ENCODE measurements at regions not wholly inside any gene's neighbourhood (a gene's known extent, or its start where the extent isn't known, plus 50 kb on each side); places are given as distances from the start of the nearest gene placed in this dataset.

DNA sequence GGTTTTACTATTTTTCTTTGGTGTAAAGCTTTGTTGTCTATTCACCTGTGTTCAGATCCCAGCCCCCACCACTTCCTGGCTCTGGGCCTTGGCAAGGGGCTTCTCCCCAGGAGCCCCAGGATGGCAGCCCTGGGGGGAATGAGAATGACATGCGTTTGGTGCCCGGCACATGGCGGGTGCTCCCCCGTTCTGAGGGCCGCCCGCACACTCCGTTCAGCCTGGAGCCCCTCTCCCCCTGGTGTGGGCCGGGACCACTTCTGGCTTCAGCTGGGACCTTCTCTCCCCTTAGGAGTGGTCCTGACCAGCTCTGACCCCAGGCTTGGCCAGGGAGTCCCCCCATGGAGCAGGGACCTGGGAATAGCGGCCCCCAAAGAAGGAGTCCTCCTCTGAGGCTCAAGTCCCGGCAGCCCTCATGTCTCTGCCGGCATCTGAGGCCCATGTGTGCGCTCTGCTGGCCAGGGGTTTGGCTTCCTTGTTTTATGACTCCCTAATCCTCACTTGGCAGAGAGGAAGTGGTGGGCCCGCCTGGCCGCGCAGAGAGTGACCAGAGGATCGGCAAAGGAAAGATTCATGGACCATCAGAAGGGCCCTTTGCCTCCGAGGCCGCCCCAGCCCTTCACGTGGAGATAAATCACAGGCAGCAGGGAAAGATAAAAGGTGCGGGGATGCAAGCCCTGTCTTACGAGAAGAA is 57.0 kb upstream of the LMX1B start:
- POLR2A ChIA-PET: no interaction called here
- CTCF ChIA-PET: interaction anchor here (0.6 to 7.3 kb wide), 7 partner anchors 17 to 56 kb away, joined by 3 to 158 read pairs (median 8); no protein-coding TSS in a partner anchor

DNA sequence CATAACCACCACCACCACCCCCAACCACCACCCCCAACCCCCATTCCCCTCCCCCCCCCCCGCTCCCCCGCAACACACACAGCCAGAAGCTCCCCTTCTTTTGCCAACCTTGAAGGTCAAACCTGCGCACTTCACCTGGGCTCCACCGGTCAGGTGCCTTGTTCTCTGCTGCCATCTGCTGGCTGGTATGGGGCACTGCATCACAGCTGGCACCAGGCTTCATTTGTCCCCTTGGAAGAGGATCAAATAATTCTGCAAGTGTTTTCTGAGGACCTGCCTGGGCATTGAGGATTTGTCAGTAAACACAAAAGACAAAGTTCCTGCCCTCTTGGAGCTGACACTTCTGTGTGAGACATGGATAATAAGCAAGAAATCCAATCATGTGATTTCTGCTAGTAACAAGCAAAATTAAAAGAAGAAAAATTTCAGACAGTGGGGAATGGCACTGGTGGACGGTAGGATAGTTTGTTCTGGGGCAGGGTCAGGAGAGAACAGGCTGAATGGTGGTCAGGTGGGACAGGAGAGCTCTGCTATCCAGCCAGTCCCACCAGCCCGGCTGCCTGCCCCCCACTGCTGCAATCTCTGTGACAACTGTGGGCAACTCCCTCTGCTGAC is 55.6 kb upstream of the LMX1B start:
- CTCF ChIA-PET: interaction anchor here (0.5 to 7.3 kb wide), 17 partner anchors 8 to 300 kb away, joined by 3 to 158 read pairs (median 5); no protein-coding TSS in a partner anchor
- POLR2A ChIA-PET: no interaction called here

DNA sequence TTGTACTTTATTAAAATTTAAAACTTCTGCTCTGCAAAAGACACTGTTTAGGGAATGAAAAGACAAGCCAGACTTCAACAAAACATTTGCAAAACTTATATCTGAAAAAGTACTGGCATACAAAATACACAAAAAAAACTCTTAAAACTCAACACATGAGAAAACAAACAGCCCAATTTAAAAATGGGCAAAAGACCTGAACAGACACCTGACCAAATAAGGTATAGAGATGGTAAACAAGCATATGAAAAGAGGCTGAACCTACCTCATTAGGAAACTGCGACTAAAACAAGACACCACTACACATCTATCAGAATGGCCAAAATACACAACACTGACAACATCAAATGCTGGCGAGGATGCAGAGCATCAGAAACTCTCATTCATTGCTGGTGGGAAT is 54.4 kb upstream of the LMX1B start:
- POLR2A ChIA-PET: no interaction called here

DNA sequence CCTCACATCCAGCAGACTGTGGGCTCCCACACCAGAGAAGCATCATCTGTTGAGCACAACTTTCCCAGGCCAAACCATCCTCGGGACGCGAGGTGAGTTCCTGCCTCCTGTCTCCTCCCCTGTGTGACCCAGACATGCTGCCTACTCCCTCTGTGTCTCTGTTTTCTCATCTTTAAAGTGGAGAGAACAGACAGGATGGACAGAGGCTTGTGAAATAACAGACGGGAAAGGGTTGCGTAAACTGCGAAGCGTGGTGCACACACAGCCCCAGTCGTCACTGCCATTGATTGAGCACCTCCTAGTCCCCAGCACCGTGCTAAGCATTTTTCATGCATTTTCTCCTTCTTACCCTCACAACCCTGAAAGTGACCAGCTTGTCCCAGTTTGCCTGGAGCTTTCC is 52.1 kb upstream of the LMX1B start:
- POLR2A ChIA-PET: no interaction called here
- CTCF ChIA-PET: interaction anchor here (2.6 kb wide), 1 partner anchor 61 kb away, joined by 11 read pairs; no protein-coding TSS in a partner anchor

More for the DNA sequence above, 54.4 kb upstream of the LMX1B start:
- CTCF ChIA-PET: interaction anchor here (1.7 to 7.3 kb wide), 4 partner anchors 52 to 87 kb away, joined by 5 to 158 read pairs (median 16); no protein-coding TSS in a partner anchor

DNA sequence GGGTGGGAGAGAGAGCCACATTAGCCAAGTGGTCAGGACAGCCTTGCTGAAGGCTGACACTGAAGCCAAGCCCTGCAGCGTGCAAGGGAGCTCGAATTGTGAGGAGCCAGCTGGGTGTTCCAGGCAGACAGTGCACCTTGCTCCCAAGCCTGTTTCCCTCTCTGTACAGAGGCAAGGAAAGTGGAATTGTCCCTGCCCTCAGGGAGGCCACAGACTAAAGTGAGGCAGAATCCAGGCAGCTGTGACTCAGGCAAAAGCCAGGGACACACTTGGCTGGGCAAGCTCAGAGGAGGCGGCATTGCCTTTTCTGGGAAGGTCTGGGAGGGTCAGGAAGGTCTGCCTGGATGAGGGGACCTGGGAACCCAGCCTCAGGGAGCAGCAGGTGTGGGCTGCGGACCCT is 50.2 kb upstream of the LMX1B start:
- POLR2A ChIA-PET: interaction anchor here (0.6 kb wide), 1 partner anchor 777 kb away, joined by 4 read pairs; no protein-coding TSS in a partner anchor

More for the DNA sequence above, 50.2 kb upstream of the LMX1B start:
- CTCF ChIA-PET: interaction anchor here (0.7 to 2.6 kb wide), 3 partner anchors 39 to 63 kb away, joined by 3 to 11 read pairs (median 3); no protein-coding TSS in a partner anchor

Measured in activated CD8-positive, alpha-beta memory T cell treated with anti-CD3 and anti-CD28 coated beads for 36 hours (primary cell).